Stomach (tissue), 8 donors: ENCODE measurements at regions not wholly inside any gene's neighbourhood (a gene's known extent, or its start where the extent isn't known, plus 50 kb on each side); places are given as distances from the start of the nearest gene placed in this dataset.

Experiments used
- DNase-seq, 2 donors: peaks; one replicate each; pipeline versions ENCODE4 v3.0.0 to v3.0.0-alpha.2; 2013 to 2019
- H3K27ac ChIP-seq, 5 donors: fragments of 200-600 bp in 4 of 5; sonication (generic) in 4 of 5; one replicate each; pipeline ENCODE4 v1.5.1; 2013 to 2019; ENCODE audit warnings: mild to moderate bottlenecking in 1 of 5, moderate library complexity in 1 of 5
- H3K27me3 ChIP-seq, 3 donors: fragments of 200-600 bp; sonication (generic); one replicate each; pipeline ENCODE4 v1.5.1; 2017 to 2019; ENCODE audit warnings: mixed run types in 1 of 3
- H3K36me3 ChIP-seq, 4 donors: fragments of 200-600 bp; sonication (generic); 1 replicate in 3 of 4; 2 replicates in 1 of 4; pipeline ENCODE4 v1.5.1; 2016 to 2019
- H3K4me1 ChIP-seq, 4 donors: fragments of 200-600 bp; sonication (generic); one replicate each; pipeline ENCODE4 v1.5.1; 2016 to 2019
- H3K4me3 ChIP-seq, 4 donors: fragments of 200-600 bp; sonication (generic) in 3 of 4; one replicate each; pipeline ENCODE4 v1.5.1; 2016 to 2019; ENCODE audit warnings: mild to moderate bottlenecking in 1 of 4
- H3K9me3 ChIP-seq, 4 donors: fragments of 200-600 bp; sonication (generic); one replicate each; pipeline ENCODE4 v1.5.1; 2016 to 2019
- CTCF ChIP-seq, 7 experiments: fragments of 450-650 bp in 4 of 7; fragments of 200-600 bp in 3 of 7; sonication (generic) in 3 of 7; IDR thresholded peaks; one replicate each; pipeline ENCODE4 v1.5.1; 2016 to 2019; ENCODE audit warnings: antibody characterized with exemption in 7 of 7, control low read depth in 2 of 7, mild to moderate bottlenecking in 1 of 7
- EP300 ChIP-seq: sonication (generic); formaldehyde crosslinking; IDR thresholded peaks from one replicate; pipeline ENCODE4 v1.6.1; 2017; ENCODE audit warnings: antibody characterized with exemption
- POLR2A ChIP-seq, 4 donors: fragments of 450-650 bp; IDR thresholded peaks; one replicate each; pipeline ENCODE4 v1.6.1; 2016; ENCODE audit warnings: antibody characterized with exemption in 4 of 4, control low read depth in 2 of 4, mild to moderate bottlenecking in 1 of 4, moderate library complexity in 1 of 4
- POLR2AphosphoS5 ChIP-seq, 3 donors: sonication (generic); formaldehyde crosslinking; IDR thresholded peaks; one replicate each; pipeline ENCODE4 v1.6.1; 2016; ENCODE audit warnings: antibody characterized with exemption in 3 of 3
- WGBS, 5 donors: extraction: QIAGEN DNeasy Blood & Tissue Kit in 3 of 5; methylation state at CpG; one replicate each; pipeline versions ENCODE4 v1.1.5 to v1.1.7; 2013 to 2018; 5-methylcytosine and 5-hydroxymethylcytosine counted together
- intact Hi-C: fragments of 100-400 bp; cut with DNase I; formaldehyde crosslinking; loops from one replicate; pipeline ENCODE4 v1.15.1; 2023; ENCODE audit warnings: low total_unique reads
- donor health status: healthy with polysubstance abuse.
- donor health status: Bipolar disorder and iron deficiency.
- donor health status: healthy.

- intact Hi-C loops: no loop called here
- 21 to 40% (median 28%) methylated on average over 4 of the region's 4 CpGs for WGBS, 5 donors
- Histone ChIP-seq H3K4me3 (no peak overlapping the region), H3K36me3 (no peaks in the 10 kb centered on the region), H3K27ac (no peak overlapping the region), H3K27me3 (no peaks in the 10 kb centered on the region), H3K9me3 (peaks cover 0 to 6% (median 2%) of the 10 kb centered on the region in 4 donors), H3K4me1 (no peaks in the 10 kb centered on the region)
- TF ChIP-seq CTCF (IDR thresholded peaks at IDR 0.05) (no peak), POLR2A (IDR thresholded peaks at IDR 0.05) (no peak), EP300 (no peak), POLR2AphosphoS5 (IDR thresholded peaks at IDR 0.05) (no peak)
- DNase-seq: no peak
Measured at GRCh38 chr3:147903026-147903425, 493.9 kb downstream of the ZIC1 start.

- H3K4me3 ChIP-seq: no peak overlapping the region
- H3K27ac ChIP-seq: no peak overlapping the region
- TF ChIP-seq POLR2A (IDR thresholded peaks at IDR 0.05): no peak
- TF ChIP-seq CTCF (IDR thresholded peaks at IDR 0.05): no peak
- no peak for TF ChIP-seq POLR2AphosphoS5 (IDR thresholded peaks at IDR 0.05)
- no peak for TF ChIP-seq EP300
- no peak for DNase-seq
- no peaks in the 10 kb centered on the region for H3K36me3 ChIP-seq
- intact Hi-C loops: no loop called here
- WGBS, 5 donors: 48 to 70% (median 58%) methylated on average over 3 of the region's 3 CpGs
- no peaks in the 10 kb centered on the region for H3K27me3 ChIP-seq
- H3K9me3 ChIP-seq: peaks cover 0 to 6% (median 2%) of the 10 kb centered on the region in 4 donors
- no peaks in the 10 kb centered on the region for H3K4me1 ChIP-seq
Measured at GRCh38 chr3:147904421-147904820, 495.3 kb downstream of the ZIC1 start.

- WGBS, 5 donors: 38 to 69% (median 60%) methylated on average over 2 of the region's 2 CpGs
- no peak overlapping the region for H3K4me3 ChIP-seq
- no peaks in the 10 kb centered on the region for H3K4me1 ChIP-seq
- DNase-seq: no peak
- TF ChIP-seq POLR2AphosphoS5 (IDR thresholded peaks at IDR 0.05): no peak
- TF ChIP-seq CTCF (IDR thresholded peaks at IDR 0.05): no peak
- TF ChIP-seq POLR2A (IDR thresholded peaks at IDR 0.05): no peak
- no peak for TF ChIP-seq EP300
- H3K27ac ChIP-seq: no peak overlapping the region
- intact Hi-C loops: no loop called here
- peaks cover 0 to 5% (median 2%) of the 10 kb centered on the region in 4 donors for H3K9me3 ChIP-seq
- no peaks in the 10 kb centered on the region for H3K36me3 ChIP-seq
- no peaks in the 10 kb centered on the region for H3K27me3 ChIP-seq
Measured at GRCh38 chr3:147906285-147906684, 497.1 kb downstream of the ZIC1 start.

- peaks cover 0 to 7% (median 3%) of the 10 kb centered on the region in 4 donors for H3K9me3 ChIP-seq
- no peaks in the 10 kb centered on the region for H3K36me3 ChIP-seq
- no peak overlapping the region for H3K4me3 ChIP-seq
- intact Hi-C loops: no loop called here
- H3K27ac ChIP-seq: no peak overlapping the region
- no peaks in the 10 kb centered on the region for H3K27me3 ChIP-seq
- no peak for DNase-seq
- 80 to 96% (median 89%) methylated on average over 1 of the region's 1 CpG for WGBS, 5 donors
- TF ChIP-seq POLR2AphosphoS5 (IDR thresholded peaks at IDR 0.05) (no peak), EP300 (no peak), POLR2A (IDR thresholded peaks at IDR 0.05) (no peak), CTCF (IDR thresholded peaks at IDR 0.05) (no peak)
- H3K4me1 ChIP-seq: no peaks in the 10 kb centered on the region
Measured at GRCh38 chr3:147914532-147914931, 505.4 kb downstream of the ZIC1 start.
